ENCODE measurements at regions not wholly inside any gene's neighbourhood (a gene's known extent, or its start where the extent isn't known, plus 50 kb on each side); places are given as distances from the start of the nearest gene placed in this dataset.

DNA sequence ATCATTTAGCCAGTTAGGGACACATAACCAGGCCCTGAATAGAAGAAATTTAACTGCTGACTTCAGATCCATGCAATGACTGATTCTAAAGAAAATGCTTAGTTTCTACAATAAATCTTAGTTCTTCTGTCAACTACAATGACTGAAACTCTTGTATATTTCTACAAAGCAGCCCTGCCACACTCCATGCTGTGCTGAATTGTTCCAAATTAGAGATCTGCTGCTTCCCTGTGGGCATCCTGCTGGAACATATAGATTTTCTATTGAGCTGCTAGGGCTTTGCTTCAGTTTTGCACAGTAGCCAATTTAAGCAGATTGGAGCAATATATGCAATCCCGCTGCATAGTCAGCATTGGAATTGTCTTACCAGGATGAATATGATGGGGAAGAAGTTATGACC, 312.8 kb upstream of the SMIM31 start:
- no peak for DNase-seq (ENCODE audit: insufficient read length, low spot score)
- no peak for FAIRE-seq

GRCh38 chr4:164442180-164442579, 311.8 kb upstream of the SMIM31 start:
- DNase-seq (ENCODE audit: insufficient read length, low spot score) (no peak), FAIRE-seq (no peak)

- DNase-seq (ENCODE audit: insufficient read length, low spot score) (no peak), FAIRE-seq (no peak)
These were observed 307.4 kb upstream of the SMIM31 start for GRCh38 chr4:164446516-164446915.

- no peak for FAIRE-seq
- DNase-seq (ENCODE audit: insufficient read length, low spot score), result no peak
These were observed 292.0 kb upstream of the SMIM31 start for GRCh38 chr4:164461901-164462300.

GRCh38 chr4:164462471-164462870, 291.5 kb upstream of the SMIM31 start:
- FAIRE-seq (no peak), DNase-seq (ENCODE audit: insufficient read length, low spot score) (no peak)

GRCh38 chr4:164464313-164464712, 289.6 kb upstream of the SMIM31 start:
- FAIRE-seq, result no peak
- DNase-seq (ENCODE audit: insufficient read length, low spot score), result no peak

DNA sequence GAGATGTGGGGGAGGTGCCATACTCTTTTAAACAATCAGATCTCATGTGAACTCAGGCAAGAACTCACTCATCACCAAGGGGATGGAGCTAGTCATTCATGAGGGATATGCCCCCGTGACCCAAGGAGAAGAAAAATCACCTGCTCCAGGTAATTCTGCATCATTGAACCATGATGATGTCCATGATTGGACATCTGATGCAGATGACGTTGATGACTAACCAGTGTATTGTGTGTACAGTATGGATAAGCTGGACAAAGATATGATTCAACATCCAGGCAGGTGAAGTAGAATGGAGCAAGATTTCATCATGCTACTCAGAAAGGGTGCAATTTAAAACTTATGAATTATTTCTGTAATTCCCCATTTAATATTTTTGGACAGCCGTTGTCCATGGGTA, 286.4 kb upstream of the SMIM31 start:
- no peak for DNase-seq (ENCODE audit: insufficient read length, low spot score)
- FAIRE-seq, result no peak

- no peak for FAIRE-seq
- DNase-seq (ENCODE audit: insufficient read length, low spot score), result no peak
These were observed 272.4 kb upstream of the SMIM31 start for GRCh38 chr4:164481306-164482091.

- FAIRE-seq, result no peak
- no peak for DNase-seq (ENCODE audit: insufficient read length, low spot score)
These were observed 271.9 kb upstream of the SMIM31 start for GRCh38 chr4:164482092-164482404.

GRCh38 chr4:164482758-164483157, 271.2 kb upstream of the SMIM31 start:
- FAIRE-seq, result no peak
- no peak for DNase-seq (ENCODE audit: insufficient read length, low spot score)

DNA sequence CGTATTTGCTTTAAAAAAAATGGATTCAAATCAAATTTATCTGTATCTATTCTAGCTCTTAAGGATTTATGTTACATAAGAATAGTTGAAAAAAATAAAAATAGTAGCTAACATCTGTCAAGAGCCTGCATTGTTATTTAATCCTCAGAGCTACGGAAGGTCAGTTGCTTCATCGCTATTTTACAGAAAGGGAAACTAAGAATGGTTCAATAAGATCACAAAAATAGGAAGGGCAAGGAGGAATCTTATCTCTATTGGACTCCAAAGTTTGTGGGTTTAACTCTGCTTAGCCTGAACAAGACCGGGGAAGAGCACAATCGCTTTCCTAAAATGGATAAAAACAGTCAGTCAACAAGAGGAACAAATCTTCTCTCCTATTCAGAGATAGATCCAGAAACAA, 270.2 kb upstream of the SMIM31 start:
- DNase-seq (ENCODE audit: insufficient read length, low spot score) (no peak), FAIRE-seq (no peak)

DNA sequence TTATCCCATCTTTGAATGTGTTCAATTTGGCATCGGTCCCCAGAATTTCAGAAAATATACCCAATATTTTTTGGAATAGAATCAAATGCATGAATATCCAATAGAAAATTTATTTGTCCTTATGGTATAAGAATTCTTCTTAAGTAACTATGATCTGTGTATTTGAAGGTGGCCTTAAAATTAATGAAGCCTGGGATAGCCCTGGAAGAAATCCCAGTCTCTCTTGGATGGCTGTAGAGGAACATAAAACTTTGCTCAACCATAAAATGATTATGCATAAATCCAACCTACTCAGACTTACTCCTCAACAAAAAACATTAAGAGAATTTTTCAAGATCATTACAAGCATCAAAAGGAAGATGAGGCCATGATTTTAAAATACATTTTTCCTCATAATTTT, 269.4 kb upstream of the SMIM31 start:
- DNase-seq (ENCODE audit: insufficient read length, low spot score), result no peak
- no peak for FAIRE-seq

DNA sequence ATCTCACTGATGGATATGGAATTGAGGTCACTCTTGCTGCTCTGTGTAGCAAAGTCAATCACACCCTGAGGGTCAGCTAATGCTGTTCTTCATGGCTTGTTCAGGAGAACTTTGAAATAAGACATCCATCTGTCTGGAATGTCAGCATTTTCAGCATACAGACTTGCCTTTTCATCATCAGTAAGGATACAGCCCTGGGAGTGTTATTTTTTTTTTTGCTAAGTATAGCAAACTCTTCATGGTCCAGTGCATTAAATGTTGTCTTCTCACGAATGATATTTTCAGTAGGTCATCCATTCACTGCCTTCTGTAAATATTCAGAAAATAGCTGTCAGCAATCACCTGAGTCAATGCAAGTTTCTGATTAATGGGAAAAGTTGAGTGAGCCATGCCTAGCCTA, 268.8 kb upstream of the SMIM31 start:
- DNase-seq (ENCODE audit: insufficient read length, low spot score) (no peak), FAIRE-seq (no peak)

- FAIRE-seq (no peak), DNase-seq (ENCODE audit: insufficient read length, low spot score) (no peak)
These were observed 265.8 kb upstream of the SMIM31 start for GRCh38 chr4:164488114-164488513.

DNA sequence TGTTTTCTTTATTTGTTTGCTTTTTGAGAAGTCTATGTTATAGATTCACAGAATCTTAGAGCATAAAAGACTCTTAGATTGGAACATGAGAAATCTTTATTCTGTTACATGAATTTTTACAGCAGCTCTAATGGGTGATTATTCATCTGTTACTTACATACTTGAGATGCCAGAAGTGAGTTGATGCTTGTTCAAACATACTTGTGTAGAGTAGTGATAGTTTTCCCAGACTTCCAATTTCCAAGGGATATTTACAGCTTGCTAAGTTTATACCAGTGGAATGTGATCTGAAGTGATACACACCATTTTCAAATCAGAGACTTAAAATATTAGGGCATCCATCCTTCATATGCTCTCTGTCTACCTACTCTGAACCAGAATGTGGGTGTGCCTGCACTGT, 252.9 kb upstream of the SMIM31 start:
- DNase-seq (ENCODE audit: insufficient read length, low spot score) (no peak), FAIRE-seq (no peak)

GRCh38 chr4:164503874-164504273, 250.1 kb upstream of the SMIM31 start:
- no peak for FAIRE-seq

DNA sequence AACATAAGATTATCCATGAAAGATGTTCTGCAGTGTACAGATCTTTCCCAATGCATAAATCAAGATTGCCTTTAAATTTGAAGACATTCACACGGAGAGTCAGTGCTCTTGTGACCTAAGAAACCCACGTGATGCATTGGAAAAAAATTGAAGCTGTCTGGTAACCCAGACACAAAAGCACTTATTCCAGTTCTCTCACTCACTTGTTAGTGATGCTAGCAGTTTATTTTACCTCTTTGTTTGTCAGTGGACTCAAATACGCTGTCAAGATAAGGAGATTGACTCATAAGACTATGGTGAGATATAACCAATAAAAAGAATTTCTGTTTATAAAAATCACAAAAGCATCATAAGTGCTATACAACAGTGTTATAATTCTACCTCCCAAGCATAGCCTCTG, 245.8 kb upstream of the SMIM31 start:
- no peak for DNase-seq (ENCODE audit: insufficient read length, low spot score)
- FAIRE-seq, result no peak

More at GRCh38 chr4:164503874-164504273, 250.1 kb upstream of the SMIM31 start:
- no peak for DNase-seq (ENCODE audit: insufficient read length, low spot score)

GRCh38 chr4:164508771-164509170, 245.2 kb upstream of the SMIM31 start:
- FAIRE-seq (no peak), DNase-seq (ENCODE audit: insufficient read length, low spot score) (no peak)

DNA sequence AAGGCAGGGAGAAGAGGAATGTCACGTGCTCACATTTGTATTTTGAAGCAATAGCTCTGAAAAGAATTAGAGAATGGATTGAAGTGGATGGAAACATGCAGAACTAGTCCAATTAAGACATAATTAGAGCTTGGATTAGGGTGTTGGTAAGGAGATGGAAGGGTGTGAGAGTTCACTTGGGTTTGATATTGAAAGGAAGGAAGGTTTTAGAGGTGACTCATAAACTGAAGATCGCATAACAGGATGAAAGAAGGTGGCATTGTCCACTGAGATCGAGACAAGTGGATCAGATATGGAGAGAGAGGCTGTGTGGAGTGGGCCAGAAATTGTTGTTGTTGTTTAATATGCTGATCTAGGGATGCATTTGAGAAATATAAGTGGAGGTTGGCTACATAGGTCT, 244.0 kb upstream of the SMIM31 start:
- DNase-seq (ENCODE audit: insufficient read length, low spot score), result no peak
- no peak for FAIRE-seq

GRCh38 chr4:164512124-164512523, 241.8 kb upstream of the SMIM31 start:
- FAIRE-seq (no peak), DNase-seq (ENCODE audit: insufficient read length, low spot score) (no peak)

DNA sequence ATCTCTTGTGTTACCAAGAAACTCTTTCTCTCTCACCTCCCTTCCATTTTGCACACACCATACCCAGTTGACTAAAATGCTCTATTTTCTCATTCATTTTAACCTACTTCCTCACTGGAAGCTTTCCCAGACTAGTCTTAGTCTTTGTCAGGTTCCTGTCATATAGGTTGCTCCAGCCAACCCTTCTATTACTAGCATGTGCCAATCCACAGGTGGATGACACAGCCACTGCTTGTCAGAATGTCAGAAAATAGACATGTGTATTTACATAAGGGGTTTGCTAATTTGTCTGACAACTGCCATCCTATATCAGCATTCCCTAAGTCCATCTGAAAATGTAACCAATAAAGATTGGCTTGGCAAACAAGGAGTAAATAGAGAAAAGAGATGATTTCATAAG, 239.2 kb upstream of the SMIM31 start:
- DNase-seq (ENCODE audit: insufficient read length, low spot score) (no peak), FAIRE-seq (no peak)

GRCh38 chr4:164524789-164525188, 229.1 kb upstream of the SMIM31 start:
- DNase-seq (ENCODE audit: insufficient read length, low spot score) (no peak), FAIRE-seq (no peak)

GRCh38 chr4:164526933-164527583, 226.9 kb upstream of the SMIM31 start:
- FAIRE-seq (no peak), DNase-seq (ENCODE audit: insufficient read length, low spot score) (no peak)
